HG02852 (cell line): ENCODE measurements at regions not wholly inside any gene's neighbourhood (a gene's known extent, or its start where the extent isn't known, plus 50 kb on each side); places are given as distances from the start of the nearest gene placed in this dataset.

Experiments
- ATAC-seq: cut with Tn5 transposase; IDR thresholded peaks from one replicate; pipeline ENCODE4 v1.9.1; 2021; ENCODE audit warnings: mild to moderate bottlenecking, moderate library complexity; ENCODE audit not compliant: unreplicated experiment

- ATAC-seq, result no peak
Observed at GRCh38 chr1:201653883-201654282, 115.0 kb downstream of the NAV1 start.

- ATAC-seq, result no peak
Observed at GRCh38 chr1:201655243-201655642, 116.3 kb downstream of the NAV1 start.

GRCh38 chr1:201655910-201656309, 117.0 kb downstream of the NAV1 start:
- no peak for ATAC-seq

GRCh38 chr1:201656311-201657032, 117.5 kb downstream of the NAV1 start:
- no peak for ATAC-seq

- ATAC-seq, result no peak
Observed at GRCh38 chr1:201659572-201659971, 120.6 kb downstream of the NAV1 start.

- ATAC-seq, result no peak
Observed at GRCh38 chr1:201660931-201661822, 122.2 kb downstream of the NAV1 start.

- ATAC-seq, result no peak
Observed at GRCh38 chr1:201661823-201662359, 123.0 kb downstream of the NAV1 start.

- no peak for ATAC-seq
Observed at GRCh38 chr1:201662646-201663045, 123.7 kb downstream of the NAV1 start.

GRCh38 chr1:201663491-201664113, 124.7 kb downstream of the NAV1 start:
- ATAC-seq, result no peak

- no peak for ATAC-seq
Observed at GRCh38 chr1:201665036-201665435, 126.1 kb downstream of the NAV1 start.

- no peak for ATAC-seq
Observed at GRCh38 chr1:201666102-201666501, 127.2 kb downstream of the NAV1 start.

- ATAC-seq, result no peak
Observed at GRCh38 chr1:201666645-201667044, 127.7 kb downstream of the NAV1 start.

GRCh38 chr1:201667479-201667878, 128.6 kb downstream of the NAV1 start:
- no peak for ATAC-seq

GRCh38 chr1:201670517-201670916, 131.6 kb downstream of the NAV1 start:
- no peak for ATAC-seq

GRCh38 chr1:201672685-201673084, 133.8 kb downstream of the NAV1 start:
- no peak for ATAC-seq

- no peak for ATAC-seq
Observed at GRCh38 chr1:201673093-201673492, 134.2 kb downstream of the NAV1 start.

GRCh38 chr1:201673915-201674314, 135.0 kb downstream of the NAV1 start:
- no peak for ATAC-seq

- ATAC-seq, result no peak
Observed at GRCh38 chr1:201675143-201675542, 136.2 kb downstream of the NAV1 start.

GRCh38 chr1:201676197-201676596, 137.3 kb downstream of the NAV1 start:
- no peak for ATAC-seq

GRCh38 chr1:201676641-201677040, 137.7 kb downstream of the NAV1 start:
- ATAC-seq, result no peak
